CD4-positive, alpha-beta T cell (primary cell): ENCODE measurements at regions not wholly inside any gene's neighbourhood (a gene's known extent, or its start where the extent isn't known, plus 50 kb on each side); places are given as distances from the start of the nearest gene placed in this dataset.

Experiments used
- ATAC-seq: fragments of 200-7000 bp; cut with Tn5 transposase; one replicate; pipeline ENCODE4 v1.10.0; 2022; ENCODE audit warnings: mild to moderate bottlenecking; ENCODE audit not compliant: poor library complexity
- CTCF ChIA-PET: fragments of 350-600 bp; sonication (Branson Sonifier 250); formaldehyde crosslinking; loops from one replicate; lab custom pipeline; 2021; ENCODE audit warnings: antibody characterized with exemption, inconsistent platforms; lab: Charles Lee
- POLR2A ChIA-PET: fragments of 350-600 bp; sonication (Branson Sonifier 250); formaldehyde crosslinking; loops from one replicate; lab custom pipeline; 2021; ENCODE audit warnings: antibody characterized with exemption, inconsistent platforms; lab: Charles Lee
- DNase-seq, 14 experiments: peaks; one replicate each; pipeline ENCODE4 v3.0.0-alpha.2; 2013 to 2020; ENCODE audit warnings: mixed read lengths in 2 of 14
- H3K27ac ChIP-seq, 2 donors: one replicate each; pipeline versions ENCODE4 v1.5.1 to v1.7.0; 2013; ENCODE audit warnings: low read length in 2 of 2, low read depth in 1 of 2, mild to moderate bottlenecking in 1 of 2
- H3K27me3 ChIP-seq, 2 experiments: 1 replicate in 1 of 2; 2 replicates in 1 of 2; pipeline versions ENCODE4 v1.6.1 to v1.7.0; 2013; ENCODE audit warnings: low read length in 2 of 2, control low read depth in 1 of 2, mild to moderate bottlenecking in 1 of 2, moderate library complexity in 1 of 2; ENCODE audit not compliant: insufficient read depth in 2 of 2, control insufficient read depth in 1 of 2
- H3K36me3 ChIP-seq: one replicate; pipeline ENCODE4 v1.6.1; 2013; ENCODE audit warnings: low read length, control low read depth; ENCODE audit not compliant: insufficient read depth
- H3K4me1 ChIP-seq: one replicate; pipeline ENCODE4 v1.6.1; 2013; ENCODE audit warnings: low read length, control low read depth; ENCODE audit not compliant: insufficient read depth
- H3K4me3 ChIP-seq: one replicate; pipeline ENCODE4 v1.5.1; 2013; ENCODE audit warnings: mild to moderate bottlenecking, low read length, moderate library complexity
- H3K9me3 ChIP-seq, 2 experiments: 1 replicate in 1 of 2; 2 replicates in 1 of 2; pipeline versions ENCODE4 v1.6.1 to v1.7.0; 2013; ENCODE audit warnings: low read length in 2 of 2, mild to moderate bottlenecking in 2 of 2, control low read depth in 1 of 2, moderate library complexity in 1 of 2; ENCODE audit not compliant: control insufficient read depth in 1 of 2, insufficient read depth in 1 of 2
- H3K27ac Mint-ChIP-seq: one replicate; pipeline ENCODE4 v1.8.0; 2020; ENCODE audit warnings: mixed read lengths
- H3K27me3 Mint-ChIP-seq: one replicate; pipeline ENCODE4 v1.8.0; 2021; ENCODE audit warnings: mixed read lengths
- H3K36me3 Mint-ChIP-seq: one replicate; pipeline ENCODE4 v1.8.0; 2021; ENCODE audit warnings: low read depth, mixed read lengths
- H3K4me1 Mint-ChIP-seq: one replicate; pipeline ENCODE4 v1.8.0; 2021; ENCODE audit warnings: low read depth, mixed read lengths
- H3K4me3 Mint-ChIP-seq: one replicate; pipeline ENCODE4 v1.8.0; 2020; ENCODE audit warnings: mild to moderate bottlenecking, mixed read lengths
- H3K9me3 Mint-ChIP-seq: one replicate; pipeline ENCODE4 v1.8.0; 2020; ENCODE audit warnings: mixed read lengths
- CTCF ChIP-seq: fragments of 200-600 bp; IDR thresholded peaks from one replicate; pipeline ENCODE4 v1.8.0; 2022; ENCODE audit warnings: antibody characterized with exemption, mild to moderate bottlenecking
- intact Hi-C, 2 experiments: fragments of 100-400 bp; cut with DNase I in 1 of 2; cut with micrococcal nuclease in 1 of 2; formaldehyde crosslinking; loops; one replicate each; pipeline versions ENCODE4 v1.15.1 to v1.9.0; 2023 to 2025; cut with DNase I, micrococcal nuclease

GRCh38 chr3:10707400-10708215 lies 108.4 kb upstream of the SLC6A11 start:
- DNase-seq (no peak), ATAC-seq (no peak)
- H3K4me3 Mint-ChIP-seq: no peak overlapping the region
- peaks cover 5% of the 10 kb centered on the region for H3K4me1 Mint-ChIP-seq
- peaks cover 81% of the 10 kb centered on the region for H3K27me3 Mint-ChIP-seq
- Histone ChIP-seq H3K4me3 (no peak overlapping the region), H3K27me3 (peaks cover 59 to 72% of the 10 kb centered on the region in 2 experiments), H3K36me3 (no peaks in the 10 kb centered on the region), H3K4me1 (peaks cover 6% of the 10 kb centered on the region), H3K9me3 (peaks cover 0 to 15% of the 10 kb centered on the region in 2 experiments), H3K27ac (no peak overlapping the region)
- ChIA-PET CTCF (no interaction called here), POLR2A (no interaction called here)
- no peak for TF ChIP-seq CTCF
- H3K27ac Mint-ChIP-seq: no peak overlapping the region
- intact Hi-C loops: no loop called here
- no peaks in the 10 kb centered on the region for H3K36me3 Mint-ChIP-seq
- H3K9me3 Mint-ChIP-seq: no peaks in the 10 kb centered on the region

GRCh38 chr3:10708216-10708893 lies 107.7 kb upstream of the SLC6A11 start:
- DNase-seq: no peak
- no peak overlapping the region for H3K4me3 Mint-ChIP-seq
- no peaks in the 10 kb centered on the region for H3K36me3 ChIP-seq
- no peak overlapping the region for H3K27ac ChIP-seq
- CTCF ChIA-PET: no interaction called here
- H3K4me1 Mint-ChIP-seq: peaks cover 5% of the 10 kb centered on the region
- intact Hi-C loops: no loop called here
- H3K27me3 ChIP-seq: peaks cover 56 to 65% of the 10 kb centered on the region in 2 experiments
- no peak overlapping the region for H3K27ac Mint-ChIP-seq
- POLR2A ChIA-PET: no interaction called here
- peaks cover 0 to 12% of the 10 kb centered on the region in 2 experiments for H3K9me3 ChIP-seq
- H3K4me3 ChIP-seq: no peak overlapping the region
- H3K4me1 ChIP-seq: peaks cover 6% of the 10 kb centered on the region
- peaks cover 81% of the 10 kb centered on the region for H3K27me3 Mint-ChIP-seq
- no peak for TF ChIP-seq CTCF
- ATAC-seq: no peak
- H3K36me3 Mint-ChIP-seq: no peaks in the 10 kb centered on the region
- H3K9me3 Mint-ChIP-seq: no peaks in the 10 kb centered on the region

- peaks cover 78% of the 10 kb centered on the region for H3K27me3 Mint-ChIP-seq
- H3K36me3 Mint-ChIP-seq: no peaks in the 10 kb centered on the region
- DNase-seq (no peak), ATAC-seq (no peak)
- Histone ChIP-seq H3K36me3 (no peaks in the 10 kb centered on the region), H3K9me3 (peaks cover 0 to 15% of the 10 kb centered on the region in 2 experiments), H3K4me1 (peaks cover 6% of the 10 kb centered on the region), H3K27ac (no peak overlapping the region), H3K4me3 (no peak overlapping the region), H3K27me3 (peaks cover 53 to 56% of the 10 kb centered on the region in 2 experiments)
- CTCF ChIA-PET: no interaction called here
- peak overlapping the region; percentile 17 for H3K4me3 Mint-ChIP-seq
- H3K9me3 Mint-ChIP-seq: no peaks in the 10 kb centered on the region
- peaks cover 5% of the 10 kb centered on the region for H3K4me1 Mint-ChIP-seq
- H3K27ac Mint-ChIP-seq: no peak overlapping the region
- intact Hi-C loops: no loop called here
- TF ChIP-seq CTCF: no peak
- POLR2A ChIA-PET: no interaction called here
Measured at GRCh38 chr3:10709110-10709781, 106.8 kb upstream of the SLC6A11 start.
